ENCODE measurements at regions not wholly inside any gene's neighbourhood (a gene's known extent, or its start where the extent isn't known, plus 50 kb on each side); places are given as distances from the start of the nearest gene placed in this dataset.

DNA sequence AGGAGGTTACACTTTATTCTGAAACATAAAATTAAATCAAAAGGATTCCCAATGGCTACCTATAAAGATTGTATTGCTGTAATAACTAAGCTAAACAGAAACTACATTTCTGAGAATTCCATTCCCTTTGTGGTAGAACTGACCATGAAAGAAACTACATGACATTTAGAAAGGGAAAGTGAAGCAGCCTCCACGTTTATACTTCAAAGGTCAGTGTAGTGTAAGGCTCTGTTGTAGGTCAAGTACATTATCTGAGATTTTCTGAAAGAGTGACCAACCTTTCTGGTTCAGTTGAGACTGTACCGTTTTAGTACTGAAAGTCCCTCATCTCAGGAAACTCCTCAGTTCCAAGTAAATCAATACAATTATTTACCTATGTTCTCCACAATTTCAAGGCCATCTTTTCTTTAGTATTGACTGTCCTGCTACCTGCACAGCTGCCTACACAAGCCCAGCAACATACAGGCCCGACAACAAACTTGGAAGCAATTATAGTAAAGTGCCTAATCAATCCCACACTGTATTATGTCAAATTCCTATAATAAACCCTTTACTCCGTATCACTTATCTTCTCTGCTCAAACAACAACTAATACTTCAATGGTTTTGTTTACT is 343.0 kb downstream of the PLOD2 start:
- Histone ChIP-seq H3K4me1 (no peaks in the 10 kb centered on the region), H3K9me3 (no peaks in the 10 kb centered on the region), H3K4me3 (no peak overlapping the region), H3K27ac (no peak overlapping the region), H3K36me3 (no peaks in the 10 kb centered on the region), H3K27me3 (no peaks in the 10 kb centered on the region), H3K9ac (ENCODE audit: low read depth in 2 of 2, low read length in 2 of 2) (no peak overlapping the region)
- intact Hi-C loops (cut with DNase I), result no loop called here
- no peak for DNase-seq
- TF ChIP-seq, protein P1, sequence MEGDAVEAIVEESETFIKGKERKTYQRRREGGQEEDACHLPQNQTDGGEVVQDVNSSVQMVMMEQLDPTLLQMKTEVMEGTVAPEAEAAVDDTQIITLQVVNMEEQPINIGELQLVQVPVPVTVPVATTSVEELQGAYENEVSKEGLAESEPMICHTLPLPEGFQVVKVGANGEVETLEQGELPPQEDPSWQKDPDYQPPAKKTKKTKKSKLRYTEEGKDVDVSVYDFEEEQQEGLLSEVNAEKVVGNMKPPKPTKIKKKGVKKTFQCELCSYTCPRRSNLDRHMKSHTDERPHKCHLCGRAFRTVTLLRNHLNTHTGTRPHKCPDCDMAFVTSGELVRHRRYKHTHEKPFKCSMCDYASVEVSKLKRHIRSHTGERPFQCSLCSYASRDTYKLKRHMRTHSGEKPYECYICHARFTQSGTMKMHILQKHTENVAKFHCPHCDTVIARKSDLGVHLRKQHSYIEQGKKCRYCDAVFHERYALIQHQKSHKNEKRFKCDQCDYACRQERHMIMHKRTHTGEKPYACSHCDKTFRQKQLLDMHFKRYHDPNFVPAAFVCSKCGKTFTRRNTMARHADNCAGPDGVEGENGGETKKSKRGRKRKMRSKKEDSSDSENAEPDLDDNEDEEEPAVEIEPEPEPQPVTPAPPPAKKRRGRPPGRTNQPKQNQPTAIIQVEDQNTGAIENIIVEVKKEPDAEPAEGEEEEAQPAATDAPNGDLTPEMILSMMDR (IDR thresholded peaks at IDR 0.05), result no peak

DNA sequence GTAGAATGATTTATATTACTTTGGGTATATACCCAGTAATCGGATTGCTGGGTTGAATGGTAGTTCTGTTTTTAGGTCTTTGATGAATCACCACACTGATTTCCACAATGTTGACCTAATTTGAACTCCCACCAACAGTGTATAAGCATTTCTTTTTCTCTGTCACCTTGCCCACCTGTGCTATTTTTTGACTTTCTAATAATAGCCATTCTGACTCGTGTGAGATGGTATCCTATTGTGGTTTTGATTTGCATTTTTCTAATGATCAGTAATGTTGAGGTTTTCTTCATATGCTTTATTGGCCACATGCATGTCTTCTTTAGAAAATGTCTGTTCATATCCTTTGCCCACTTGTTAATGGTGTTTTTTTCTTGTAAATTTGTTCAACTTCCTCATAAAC is 340.8 kb downstream of the PLOD2 start:
- Histone ChIP-seq H3K27ac (no peak overlapping the region), H3K4me1 (no peaks in the 10 kb centered on the region), H3K9me3 (no peaks in the 10 kb centered on the region), H3K9ac (ENCODE audit: low read depth in 2 of 2, low read length in 2 of 2) (no peak overlapping the region), H3K27me3 (no peaks in the 10 kb centered on the region), H3K36me3 (no peaks in the 10 kb centered on the region), H3K4me3 (no peak overlapping the region)
- no peak for DNase-seq
- TF ChIP-seq, protein P1 (IDR thresholded peaks at IDR 0.05), result no peak
- intact Hi-C loops (cut with DNase I), result no loop called here

DNA sequence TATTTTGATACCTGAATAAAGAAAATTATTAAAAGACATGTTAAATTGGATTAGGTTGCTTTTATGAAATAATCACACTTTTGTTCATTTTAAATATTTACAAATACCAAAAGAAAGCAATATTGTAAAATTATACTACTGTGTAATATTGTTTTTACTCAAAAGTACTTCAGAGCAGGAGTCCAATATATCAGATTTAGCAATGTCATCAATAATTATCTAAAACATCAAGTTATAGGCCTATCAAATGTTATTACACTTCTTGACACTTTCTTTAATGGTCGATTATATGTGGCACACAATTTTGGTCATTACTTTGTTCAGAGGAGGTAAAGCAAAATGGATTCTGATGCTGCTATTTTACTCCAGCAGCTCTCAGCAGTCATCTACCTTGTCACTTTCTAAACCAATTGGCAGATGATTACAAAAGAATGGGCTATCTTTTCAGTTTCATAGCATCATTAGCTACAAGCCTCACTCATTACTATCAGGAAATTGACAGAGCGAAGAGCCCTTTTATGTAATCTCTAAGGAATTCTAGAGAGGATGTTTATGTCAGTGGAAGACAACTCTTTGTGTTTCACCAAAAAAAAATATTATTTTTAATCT is 318.6 kb downstream of the PLOD2 start:
- Histone ChIP-seq H3K9me3 (no peaks in the 10 kb centered on the region), H3K4me1 (no peaks in the 10 kb centered on the region), H3K36me3 (no peaks in the 10 kb centered on the region), H3K27me3 (no peaks in the 10 kb centered on the region), H3K27ac (no peak overlapping the region), H3K9ac (ENCODE audit: low read depth in 2 of 2, low read length in 2 of 2) (no peak overlapping the region), H3K4me3 (no peak overlapping the region)
- no peak for DNase-seq
- TF ChIP-seq, protein P1 (IDR thresholded peaks at IDR 0.05), result no peak
- intact Hi-C loops (cut with DNase I), result no loop called here

DNA sequence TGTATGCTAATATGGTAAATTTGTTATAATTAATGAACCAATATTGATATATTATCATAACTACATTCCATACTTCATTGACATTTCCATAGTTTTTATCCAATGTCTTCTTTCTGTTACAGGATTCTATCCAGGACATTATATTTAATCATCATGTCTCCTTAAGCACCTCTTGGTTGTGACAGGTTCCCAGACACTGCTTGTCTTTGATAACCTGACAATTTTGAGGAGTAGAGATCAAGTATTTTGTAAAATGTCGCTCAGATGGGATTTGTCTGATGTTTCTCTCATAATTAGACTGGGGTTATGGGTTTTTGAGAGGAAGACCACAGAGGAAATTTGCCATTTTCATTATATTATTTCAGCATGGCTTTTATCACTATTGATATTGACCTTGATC is 317.4 kb downstream of the PLOD2 start:
- TF ChIP-seq, protein P1 (IDR thresholded peaks at IDR 0.05), result no peak
- Histone ChIP-seq H3K9me3 (no peaks in the 10 kb centered on the region), H3K36me3 (no peaks in the 10 kb centered on the region), H3K4me3 (no peak overlapping the region), H3K4me1 (no peaks in the 10 kb centered on the region), H3K27me3 (no peaks in the 10 kb centered on the region), H3K27ac (no peak overlapping the region), H3K9ac (ENCODE audit: low read depth in 2 of 2, low read length in 2 of 2) (no peak overlapping the region)
- DNase-seq, result no peak
- intact Hi-C loops (cut with DNase I), result no loop called here

DNA sequence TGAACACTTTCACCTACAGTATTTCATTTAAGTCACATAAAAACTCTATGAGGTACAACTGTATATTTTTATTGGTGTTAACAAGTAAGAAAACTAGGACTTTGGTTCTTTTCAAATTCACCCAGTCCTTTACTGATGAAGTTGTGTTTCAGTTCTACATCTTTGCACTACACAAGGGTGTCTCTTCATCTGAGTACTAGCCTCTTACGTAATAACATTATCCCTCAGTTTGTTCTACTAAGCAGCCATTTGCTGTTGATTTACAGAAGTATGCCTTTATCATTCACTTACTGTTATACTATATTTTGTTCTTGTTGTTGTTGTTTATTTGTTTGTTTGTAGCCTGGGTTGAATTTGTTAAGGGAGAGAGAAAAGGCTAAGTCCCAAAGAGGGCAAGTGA is 311.9 kb downstream of the PLOD2 start:
- Histone ChIP-seq H3K27me3 (no peaks in the 10 kb centered on the region), H3K4me1 (no peaks in the 10 kb centered on the region), H3K9me3 (no peaks in the 10 kb centered on the region), H3K27ac (no peak overlapping the region), H3K36me3 (no peaks in the 10 kb centered on the region), H3K4me3 (no peak overlapping the region), H3K9ac (ENCODE audit: low read depth in 2 of 2, low read length in 2 of 2) (no peak overlapping the region)
- no peak for DNase-seq
- TF ChIP-seq, protein P1 (IDR thresholded peaks at IDR 0.05), result no peak
- intact Hi-C loops (cut with DNase I), result no loop called here

Data from colonic mucosa (tissue), 4 donors.